NCI-H187 (cell line): ENCODE measurements at regions not wholly inside any gene's neighbourhood (a gene's known extent, or its start where the extent isn't known, plus 50 kb on each side); places are given as distances from the start of the nearest gene placed in this dataset.

Source experiments
- DNase-seq, 2 experiments: peaks; one replicate each; lab custom pipeline; 2025; lab: John Stamatoyannopoulos, UW

GRCh38 chr6:103047567-103047966, 1654.1 kb downstream of the GRIK2 start:
- DNase-seq, result no peak

GRCh38 chr6:103042336-103042735, 1648.8 kb downstream of the GRIK2 start:
- DNase-seq, result peak; percentile 9 to 13

GRCh38 chr6:103036846-103037245, 1643.3 kb downstream of the GRIK2 start:
- no peak for DNase-seq

- no peak for DNase-seq
Measured at GRCh38 chr6:103027271-103027931, 1633.9 kb downstream of the GRIK2 start.

GRCh38 chr6:103018426-103018825, 1624.9 kb downstream of the GRIK2 start:
- no peak for DNase-seq

- DNase-seq, result no peak
Measured at GRCh38 chr6:103017878-103018277, 1624.4 kb downstream of the GRIK2 start.

GRCh38 chr6:103011605-103012004, 1618.1 kb downstream of the GRIK2 start:
- no peak for DNase-seq

GRCh38 chr6:103002282-103002681, 1608.8 kb downstream of the GRIK2 start:
- no peak for DNase-seq

GRCh38 chr6:103001724-103002123, 1608.2 kb downstream of the GRIK2 start:
- DNase-seq, result no peak

GRCh38 chr6:103000688-103001087, 1607.2 kb downstream of the GRIK2 start:
- no peak for DNase-seq

- no peak for DNase-seq
Measured at GRCh38 chr6:102995491-102995890, 1602.0 kb downstream of the GRIK2 start.

- DNase-seq, result no peak
Measured at GRCh38 chr6:102994866-102995265, 1601.4 kb downstream of the GRIK2 start.

- no peak for DNase-seq
Measured at GRCh38 chr6:102986086-102986485, 1592.6 kb downstream of the GRIK2 start.

- DNase-seq, result no peak
Measured at GRCh38 chr6:102984357-102984756, 1590.8 kb downstream of the GRIK2 start.

GRCh38 chr6:102981490-102982015, 1588.0 kb downstream of the GRIK2 start:
- no peak for DNase-seq

GRCh38 chr6:102980951-102981350, 1587.4 kb downstream of the GRIK2 start:
- DNase-seq, result no peak

- DNase-seq, result no peak
Measured at GRCh38 chr6:102961902-102962301, 1568.4 kb downstream of the GRIK2 start.

GRCh38 chr6:102950967-102951366, 1557.5 kb downstream of the GRIK2 start:
- no peak for DNase-seq

- no peak for DNase-seq
Measured at GRCh38 chr6:102944475-102944874, 1551.0 kb downstream of the GRIK2 start.

- DNase-seq, result no peak
Measured at GRCh38 chr6:102942206-102942605, 1548.7 kb downstream of the GRIK2 start.

GRCh38 chr6:102936959-102937358, 1543.5 kb downstream of the GRIK2 start:
- no peak for DNase-seq

- no peak for DNase-seq
Measured at GRCh38 chr6:102928109-102928508, 1534.6 kb downstream of the GRIK2 start.

GRCh38 chr6:102918161-102918560, 1524.7 kb downstream of the GRIK2 start:
- no peak for DNase-seq

GRCh38 chr6:102911571-102911970, 1518.1 kb downstream of the GRIK2 start:
- no peak for DNase-seq
